ENCODE measurements at regions not wholly inside any gene's neighbourhood (a gene's known extent, or its start where the extent isn't known, plus 50 kb on each side); places are given as distances from the start of the nearest gene placed in this dataset.

GRCh38 chr5:17046320-17046719, 110.2 kb upstream of the MYO10 start:
- no peak overlapping the region for H3K27ac ChIP-seq (ENCODE audit: low read depth, low read length)
- H3K27me3 ChIP-seq (replicated peaks in 1 of 4; ENCODE audit: control insufficient read depth in 3 of 4, extremely low read depth in 1 of 4, insufficient read depth in 3 of 4, low read length in 3 of 4), result no peaks in the 10 kb centered on the region
- no peak overlapping the region for H3K23ac ChIP-seq (ENCODE audit: insufficient read length)
- no peak overlapping the region for H2BK20ac ChIP-seq (ENCODE audit: low read length)
- no peaks in the 10 kb centered on the region for H3K9me3 ChIP-seq (ENCODE audit: insufficient read depth in 2 of 2, low read depth in 1 of 2, low read length in 1 of 2)
- no peak overlapping the region for H2AFZ ChIP-seq (ENCODE audit: low read length)
- no peak overlapping the region for H2AK5ac ChIP-seq (ENCODE audit: low read depth, low read length)
- H3K14ac ChIP-seq (ENCODE audit: insufficient read length), result no peak overlapping the region
- no peak overlapping the region for H3K18ac ChIP-seq (ENCODE audit: extremely low read depth, low read length)
- H4K91ac ChIP-seq (replicated peaks; ENCODE audit: insufficient read length, low read length), result no peak overlapping the region
- no peak for FAIRE-seq
- H3K23me2 ChIP-seq (ENCODE audit: low read depth, low read length), result no peaks in the 10 kb centered on the region
- TF ChIP-seq GTF2F1 (IDR thresholded peaks at IDR 0.05; ENCODE audit: borderline replicate concordance, low read depth, low read length) (no peak), TEAD4 (IDR thresholded peaks at IDR 0.05; ENCODE audit: low read depth, low read length) (no peak), TCF12 (IDR thresholded peaks at IDR 0.05; ENCODE audit: low read depth, low read length) (no peak), POU5F1 (IDR thresholded peaks at IDR 0.05; ENCODE audit: low read depth, low read length) (no peak), SRF (IDR thresholded peaks at IDR 0.05; ENCODE audit: low read depth, low read length) (no peak), CBX8 (IDR thresholded peaks at IDR 0.05; ENCODE audit: borderline replicate concordance, low read depth, low read length) (no peak)
- H3K36me3 ChIP-seq (ENCODE audit: control insufficient read depth in 2 of 4, insufficient read depth in 4 of 4, low read length in 3 of 4), result no peaks in the 10 kb centered on the region
- no peak overlapping the region for H2BK15ac ChIP-seq (ENCODE audit: low read length)
- H3K4ac ChIP-seq (replicated peaks; ENCODE audit: insufficient read length, low read depth, low read length), result no peak overlapping the region
- H3K9ac ChIP-seq (replicated peaks in 1 of 4; ENCODE audit: extremely low read depth in 1 of 4, low read depth in 3 of 4, low read length in 3 of 4), result no peak overlapping the region
- no peaks in the 10 kb centered on the region for H3K79me1 ChIP-seq (ENCODE audit: low read depth, low read length)
- H2BK12ac ChIP-seq (ENCODE audit: low read depth, low read length), result no peak overlapping the region
- H4K20me1 ChIP-seq (replicated peaks in 1 of 2; ENCODE audit: control insufficient read depth in 1 of 2, insufficient read depth in 2 of 2, low read length in 2 of 2), result no peaks in the 10 kb centered on the region
- ChIA-PET CTCF (ENCODE audit: partially characterized antibody) (interaction anchor here (1.0 to 1.1 kb wide), 2 partner anchors 19 to 76 kb away, joined by 3 read pairs; no protein-coding TSS in a partner anchor), POLR2A (ENCODE audit: partially characterized antibody) (no interaction called here)
- no peak overlapping the region for H2BK120ac ChIP-seq (replicated peaks; ENCODE audit: low read depth, low read length)
- H2BK5ac ChIP-seq (ENCODE audit: low read depth, low read length), result no peak overlapping the region
- DNase-seq (ENCODE audit: low read depth in 1 of 2, low spot score in 2 of 2), result no peak
- H3K4me1 ChIP-seq (replicated peaks in 1 of 4; ENCODE audit: control insufficient read depth in 3 of 4, insufficient read depth in 4 of 4, low read length in 3 of 4), result no peaks in the 10 kb centered on the region
- H4K5ac ChIP-seq (ENCODE audit: insufficient read length, low read depth, low read length), result no peak overlapping the region
- no peak overlapping the region for H3K4me2 ChIP-seq (ENCODE audit: insufficient read depth in 1 of 2, low read depth in 2 of 2, low read length in 2 of 2)
- H3K56ac ChIP-seq (replicated peaks; ENCODE audit: insufficient read length, low read depth, low read length), result no peak overlapping the region
- no peaks in the 10 kb centered on the region for H3K79me2 ChIP-seq (ENCODE audit: control insufficient read depth in 1 of 2, insufficient read depth in 2 of 2, low read length in 2 of 2)
- no peak overlapping the region for H3K4me3 ChIP-seq (ENCODE audit: extremely low read depth in 1 of 4, insufficient read depth in 2 of 4, low read depth in 3 of 4, low read length in 4 of 4)
- no peak overlapping the region for H4K8ac ChIP-seq (ENCODE audit: extremely low read depth, insufficient read depth, low read length)

Measured in H1 (cell line).